GM12892 (cell line): ENCODE measurements at regions not wholly inside any gene's neighbourhood (a gene's known extent, or its start where the extent isn't known, plus 50 kb on each side); places are given as distances from the start of the nearest gene placed in this dataset.

ENCODE experiments used
- POLR2A ChIP-seq: IDR thresholded peaks from 2 replicates; pipeline ENCODE4 v1.6.1; 2011; ENCODE audit warnings: low read depth, low read length, control low read depth
- POLR2AphosphoS5 ChIP-seq: IDR thresholded peaks from 2 replicates; pipeline ENCODE4 v1.6.1; 2011; ENCODE audit warnings: low read depth, low read length, control low read depth
- TAF1 ChIP-seq: IDR thresholded peaks from 2 replicates; pipeline ENCODE4 v1.6.1; 2011; ENCODE audit warnings: low read depth, mild to moderate bottlenecking, control low read depth, low read length, borderline replicate concordance

DNA sequence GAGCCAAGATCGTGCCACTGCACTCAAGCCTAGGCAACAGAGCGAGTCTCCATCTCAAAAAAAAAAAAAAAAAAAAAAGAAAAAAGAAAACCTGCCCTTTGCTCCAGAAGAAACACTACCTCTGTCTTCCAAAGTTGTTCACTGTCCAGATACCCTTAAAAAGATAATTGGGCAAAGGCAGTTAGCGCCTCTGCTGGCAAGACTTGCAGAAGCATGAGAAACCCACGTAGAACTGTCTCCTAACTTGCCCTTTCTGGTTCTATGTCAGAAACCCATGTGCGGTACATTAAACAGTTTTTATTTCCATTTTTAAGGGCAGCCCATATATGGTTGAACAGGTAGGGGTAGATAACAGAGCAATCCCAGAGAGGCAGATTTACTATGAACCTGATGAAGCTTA, 1026.4 kb downstream of the ROBO2 start:
- TF ChIP-seq POLR2AphosphoS5 (no peak), POLR2A (no peak), TAF1 (no peak)
